AG09319 (cell line): ENCODE measurements at regions not wholly inside any gene's neighbourhood (a gene's known extent, or its start where the extent isn't known, plus 50 kb on each side); places are given as distances from the start of the nearest gene placed in this dataset.

Experiments used
- DNase-seq: peaks from one replicate; pipeline ENCODE4 v3.0.0-alpha.2; 2010; ENCODE audit warnings: low read depth; ENCODE audit errors: extremely low read depth
- TF ChIP-seq, protein P1 (sequence below): IDR thresholded peaks from 2 replicates; pipeline ENCODE4 v1.5.1; 2011; ENCODE audit warnings: low read depth, mild to moderate bottlenecking, inconsistent platforms, low read length, moderate library complexity

DNA sequence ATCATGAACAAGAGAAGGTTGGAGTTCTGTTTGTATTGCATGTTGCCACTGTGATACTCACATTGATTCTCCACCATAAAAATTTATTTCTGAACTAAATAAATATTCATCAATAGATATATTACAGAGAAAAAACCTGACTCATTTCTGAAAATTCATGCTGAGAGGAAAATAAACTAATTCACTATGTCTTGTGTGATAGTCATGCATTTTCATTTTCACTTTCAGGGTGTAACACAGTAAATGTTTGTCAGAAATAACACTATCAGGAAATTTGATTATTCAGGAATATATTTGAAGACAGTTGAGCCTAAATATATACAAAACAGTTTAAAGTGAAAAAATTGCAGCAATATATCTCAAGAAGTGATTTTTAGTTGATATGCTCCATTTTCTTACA is 335.2 kb downstream of the KCNJ3 start:
- TF ChIP-seq, protein P1, sequence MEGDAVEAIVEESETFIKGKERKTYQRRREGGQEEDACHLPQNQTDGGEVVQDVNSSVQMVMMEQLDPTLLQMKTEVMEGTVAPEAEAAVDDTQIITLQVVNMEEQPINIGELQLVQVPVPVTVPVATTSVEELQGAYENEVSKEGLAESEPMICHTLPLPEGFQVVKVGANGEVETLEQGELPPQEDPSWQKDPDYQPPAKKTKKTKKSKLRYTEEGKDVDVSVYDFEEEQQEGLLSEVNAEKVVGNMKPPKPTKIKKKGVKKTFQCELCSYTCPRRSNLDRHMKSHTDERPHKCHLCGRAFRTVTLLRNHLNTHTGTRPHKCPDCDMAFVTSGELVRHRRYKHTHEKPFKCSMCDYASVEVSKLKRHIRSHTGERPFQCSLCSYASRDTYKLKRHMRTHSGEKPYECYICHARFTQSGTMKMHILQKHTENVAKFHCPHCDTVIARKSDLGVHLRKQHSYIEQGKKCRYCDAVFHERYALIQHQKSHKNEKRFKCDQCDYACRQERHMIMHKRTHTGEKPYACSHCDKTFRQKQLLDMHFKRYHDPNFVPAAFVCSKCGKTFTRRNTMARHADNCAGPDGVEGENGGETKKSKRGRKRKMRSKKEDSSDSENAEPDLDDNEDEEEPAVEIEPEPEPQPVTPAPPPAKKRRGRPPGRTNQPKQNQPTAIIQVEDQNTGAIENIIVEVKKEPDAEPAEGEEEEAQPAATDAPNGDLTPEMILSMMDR = no peak
- DNase-seq = no peak

DNA sequence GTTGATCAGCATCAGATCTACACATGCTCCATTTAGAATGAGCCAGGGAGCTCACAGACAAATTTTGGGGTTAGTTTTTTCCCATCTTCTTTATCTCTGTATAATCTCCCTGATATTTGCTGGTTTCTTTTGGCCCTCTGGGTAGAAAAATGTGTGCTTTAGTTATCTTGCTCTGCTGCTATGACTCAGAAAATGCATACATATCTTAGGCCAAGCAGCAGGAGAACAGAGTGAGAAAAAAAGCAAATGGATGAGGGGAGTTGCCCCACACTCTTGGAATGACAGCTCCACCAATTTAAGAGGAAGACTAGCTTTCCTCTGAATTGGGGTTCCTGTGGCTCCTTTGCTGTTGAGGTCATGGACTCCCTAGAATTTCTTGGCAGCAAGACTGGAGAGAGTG is 331.8 kb downstream of the KCNJ3 start:
- TF ChIP-seq, protein P1 = no peak
- no peak for DNase-seq

DNA sequence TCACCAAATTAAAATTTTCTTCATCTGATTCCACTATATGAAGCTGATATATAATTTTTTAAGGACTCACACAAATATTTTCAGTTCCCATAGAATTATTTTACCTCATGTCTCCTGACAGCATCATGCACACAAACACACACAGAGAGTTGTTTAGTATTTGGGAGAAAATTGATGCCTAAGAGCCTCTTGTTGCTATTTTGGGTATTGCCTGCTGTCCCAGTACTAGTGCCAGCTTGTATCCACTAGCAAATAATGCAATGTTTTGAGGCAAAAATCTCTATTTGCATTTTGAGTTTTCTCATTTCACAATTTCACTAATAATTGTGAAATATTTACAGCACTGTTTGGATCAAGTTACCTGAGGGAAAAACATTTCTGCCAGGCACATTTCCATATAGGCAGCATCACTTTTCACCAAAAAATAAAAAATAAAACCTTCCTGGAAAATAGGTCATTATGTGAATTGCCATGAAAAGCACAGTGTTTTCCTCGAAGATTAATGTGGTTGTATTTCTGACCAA is 328.2 kb downstream of the KCNJ3 start:
- TF ChIP-seq, protein P1 = no peak

GRCh38 chr2:155023674-155024073 is 325.2 kb downstream of the KCNJ3 start:
- TF ChIP-seq, protein P1 = no peak
- no peak for DNase-seq

More for the DNA sequence above, 328.2 kb downstream of the KCNJ3 start:
- DNase-seq = no peak

- TF ChIP-seq, protein P1 = no peak
- no peak for DNase-seq
Observed at GRCh38 chr2:155022531-155022930, 324.0 kb downstream of the KCNJ3 start.

DNA sequence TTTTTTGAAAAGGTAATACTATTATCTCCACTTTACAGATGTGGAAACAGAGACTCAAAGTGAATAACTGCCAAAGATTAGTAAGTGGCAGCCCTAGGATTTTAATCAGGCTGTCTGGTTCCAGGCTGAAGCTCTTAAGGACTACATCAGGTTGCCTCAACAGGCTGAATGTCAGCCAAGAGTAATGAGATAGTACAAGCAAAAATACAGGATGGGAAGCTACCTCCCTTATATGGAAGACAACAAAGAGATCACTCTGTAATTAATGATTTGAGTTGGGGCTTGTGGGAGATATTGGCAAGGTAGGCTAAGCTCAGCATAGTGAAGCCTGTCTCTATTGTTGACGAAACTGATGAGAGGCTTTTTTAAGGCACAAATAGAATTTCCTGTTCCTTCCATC is 323.1 kb downstream of the KCNJ3 start:
- TF ChIP-seq, protein P1 = no peak
- no peak for DNase-seq

- no peak for DNase-seq
- TF ChIP-seq, protein P1 = no peak
Observed at GRCh38 chr2:155020246-155020645, 321.8 kb downstream of the KCNJ3 start.
